ENCODE measurements at regions not wholly inside any gene's neighbourhood (a gene's known extent, or its start where the extent isn't known, plus 50 kb on each side); places are given as distances from the start of the nearest gene placed in this dataset.

DNA sequence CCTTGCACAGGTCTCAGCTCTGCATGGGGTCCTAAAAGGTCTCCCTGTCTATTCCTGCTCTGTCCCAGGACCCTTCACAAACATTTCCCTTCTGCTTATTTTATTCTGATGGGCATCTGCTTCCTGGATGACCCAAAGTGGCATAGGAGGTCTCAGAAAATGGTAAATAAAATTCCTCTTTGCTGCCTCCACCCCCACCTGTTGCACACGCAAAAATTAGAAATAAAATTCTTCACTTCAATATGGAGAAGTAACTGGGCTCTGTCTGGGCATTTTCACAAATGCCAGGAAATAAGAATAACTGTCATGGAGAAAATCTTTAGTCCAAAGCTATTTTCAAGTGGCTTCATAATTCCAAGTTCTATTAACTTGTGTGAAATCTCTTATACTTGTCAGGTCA is 106.6 kb upstream of the MAP1B start:
- TF ChIP-seq, protein P1, sequence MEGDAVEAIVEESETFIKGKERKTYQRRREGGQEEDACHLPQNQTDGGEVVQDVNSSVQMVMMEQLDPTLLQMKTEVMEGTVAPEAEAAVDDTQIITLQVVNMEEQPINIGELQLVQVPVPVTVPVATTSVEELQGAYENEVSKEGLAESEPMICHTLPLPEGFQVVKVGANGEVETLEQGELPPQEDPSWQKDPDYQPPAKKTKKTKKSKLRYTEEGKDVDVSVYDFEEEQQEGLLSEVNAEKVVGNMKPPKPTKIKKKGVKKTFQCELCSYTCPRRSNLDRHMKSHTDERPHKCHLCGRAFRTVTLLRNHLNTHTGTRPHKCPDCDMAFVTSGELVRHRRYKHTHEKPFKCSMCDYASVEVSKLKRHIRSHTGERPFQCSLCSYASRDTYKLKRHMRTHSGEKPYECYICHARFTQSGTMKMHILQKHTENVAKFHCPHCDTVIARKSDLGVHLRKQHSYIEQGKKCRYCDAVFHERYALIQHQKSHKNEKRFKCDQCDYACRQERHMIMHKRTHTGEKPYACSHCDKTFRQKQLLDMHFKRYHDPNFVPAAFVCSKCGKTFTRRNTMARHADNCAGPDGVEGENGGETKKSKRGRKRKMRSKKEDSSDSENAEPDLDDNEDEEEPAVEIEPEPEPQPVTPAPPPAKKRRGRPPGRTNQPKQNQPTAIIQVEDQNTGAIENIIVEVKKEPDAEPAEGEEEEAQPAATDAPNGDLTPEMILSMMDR (IDR thresholded peaks at IDR 0.05; ENCODE audit: low read depth, low read length, poor library complexity, severe bottlenecking), result no peak
- no peak for TF ChIP-seq EZH2phosphoT487 (IDR thresholded peaks at IDR 0.05; ENCODE audit: borderline replicate concordance, low read length)

Measured in DOHH2 (cell line).